ENCODE measurements at regions not wholly inside any gene's neighbourhood (a gene's known extent, or its start where the extent isn't known, plus 50 kb on each side); places are given as distances from the start of the nearest gene placed in this dataset.

- TF ChIP-seq CTCF (conservative IDR thresholded peaks at IDR 0.05) = no peak
- no peak overlapping the region for H3K27ac ChIP-seq
These were observed 527.3 kb downstream of the PLPP3 start for GRCh38 chr1:56052041-56052440.

GRCh38 chr1:56050911-56051310 is 528.5 kb downstream of the PLPP3 start:
- TF ChIP-seq CTCF (conservative IDR thresholded peaks at IDR 0.05) = no peak
- H3K27ac ChIP-seq = no peak overlapping the region

GRCh38 chr1:56045477-56045876 is 533.9 kb downstream of the PLPP3 start:
- H3K27ac ChIP-seq = no peak overlapping the region
- no peak for TF ChIP-seq CTCF (conservative IDR thresholded peaks at IDR 0.05)

- no peak overlapping the region for H3K27ac ChIP-seq
- TF ChIP-seq CTCF (conservative IDR thresholded peaks at IDR 0.05) = no peak
These were observed 534.3 kb downstream of the PLPP3 start for GRCh38 chr1:56045062-56045461.

- peak overlapping the region; percentile 67 for H3K27ac ChIP-seq
- TF ChIP-seq CTCF (conservative IDR thresholded peaks at IDR 0.05) = no peak
These were observed 542.9 kb downstream of the PLPP3 start for GRCh38 chr1:56036479-56036878.

GRCh38 chr1:56034847-56035481 is 544.4 kb downstream of the PLPP3 start:
- no peak overlapping the region for H3K27ac ChIP-seq
- no peak for TF ChIP-seq CTCF (conservative IDR thresholded peaks at IDR 0.05)

GRCh38 chr1:56034222-56034621 is 545.1 kb downstream of the PLPP3 start:
- no peak overlapping the region for H3K27ac ChIP-seq
- no peak for TF ChIP-seq CTCF (conservative IDR thresholded peaks at IDR 0.05)

Measured in VCaP (cell line).